HEK293 (cell line): ENCODE measurements at regions not wholly inside any gene's neighbourhood (a gene's known extent, or its start where the extent isn't known, plus 50 kb on each side); places are given as distances from the start of the nearest gene placed in this dataset.

ENCODE experiments used
- CTCF ChIA-PET: fragments of 350-600 bp; formaldehyde crosslinking; extraction: SDS; loops from one replicate; lab custom pipeline; 2021; ENCODE audit warnings: antibody characterized with exemption; lab: Yijun Ruan, JAX
- POLR2A ChIA-PET: fragments of 300-600 bp; formaldehyde crosslinking; extraction: SDS; loops from one replicate; lab custom pipeline; 2020; ENCODE audit warnings: antibody characterized with exemption, inconsistent platforms; lab: Yijun Ruan, JAX
- H3K27ac ChIP-seq: fragments of 200-500 bp; sonication (Bioruptor generic); 2 replicates; pipeline ENCODE4 v1.5.1; 2014; ENCODE audit warnings: low read depth, low read length, control low read depth, inconsistent platforms; ENCODE audit errors: extremely low read depth
- H3K36me3 ChIP-seq, 2 experiments: fragments of 200-500 bp in 1 of 2; sonication (Bioruptor generic) in 1 of 2; 1 replicate in 1 of 2; 2 replicates in 1 of 2; pipeline ENCODE4 v1.5.1; 2014 to 2017; ENCODE audit warnings: inconsistent platforms in 2 of 2, low read length in 2 of 2; ENCODE audit not compliant: control insufficient read depth in 2 of 2, insufficient read depth in 1 of 2
- H3K4me1 ChIP-seq: fragments of 200-500 bp; sonication (Bioruptor generic); 2 replicates; pipeline ENCODE4 v1.5.1; 2014; ENCODE audit warnings: mild to moderate bottlenecking, low read length, inconsistent platforms; ENCODE audit not compliant: control insufficient read depth, insufficient read depth
- H3K4me3 ChIP-seq: 2 replicates; pipeline ENCODE4 v1.5.1; 2011; ENCODE audit warnings: low read depth, mild to moderate bottlenecking, control low read depth, low read length, moderate library complexity
- H3K9me3 ChIP-seq: fragments of 200-500 bp; sonication (Bioruptor generic); 2 replicates; pipeline ENCODE4 v1.5.1; 2014; ENCODE audit warnings: low read depth, low read length, inconsistent platforms; ENCODE audit not compliant: control insufficient read depth, insufficient read depth
- GLI4 ChIP-seq: fragments of 450-650 bp; formaldehyde crosslinking; IDR thresholded peaks from 2 replicates; pipeline ENCODE4 v1.5.1; 2016; ENCODE audit warnings: missing biosample characterization, missing genetic modification characterization
- KLF10 ChIP-seq: fragments of 450-650 bp; IDR thresholded peaks from 2 replicates; pipeline ENCODE4 v1.5.1; 2018; ENCODE audit warnings: missing biosample characterization, mild to moderate bottlenecking, missing genetic modification characterization
- KLF16 ChIP-seq: fragments of 450-650 bp; formaldehyde crosslinking; IDR thresholded peaks from 2 replicates; pipeline ENCODE4 v1.5.1; 2017; ENCODE audit warnings: missing biosample characterization, missing genetic modification characterization
- SCRT2 ChIP-seq: fragments of 450-650 bp; formaldehyde crosslinking; IDR thresholded peaks from 2 replicates; pipeline ENCODE4 v1.5.1; 2016; ENCODE audit warnings: missing biosample characterization, missing genetic modification characterization
- WT1 ChIP-seq: fragments of 450-650 bp; formaldehyde crosslinking; IDR thresholded peaks from 2 replicates; pipeline ENCODE4 v1.5.1; 2016; ENCODE audit warnings: missing biosample characterization, missing genetic modification characterization
- ZFHX2 ChIP-seq: fragments of 450-650 bp; formaldehyde crosslinking; conservative IDR thresholded peaks from 2 replicates; pipeline ENCODE4 v1.5.1; 2016; ENCODE audit warnings: missing biosample characterization, missing genetic modification characterization
- ZFP3 ChIP-seq: fragments of 450-650 bp; formaldehyde crosslinking; IDR thresholded peaks from 2 replicates; pipeline ENCODE4 v1.5.1; 2016; ENCODE audit warnings: low read depth, missing biosample characterization, missing genetic modification characterization
- ZFP69B ChIP-seq: fragments of 450-650 bp; formaldehyde crosslinking; IDR thresholded peaks from 2 replicates; pipeline ENCODE4 v1.5.1; 2016; ENCODE audit warnings: missing biosample characterization, missing genetic modification characterization
- ZNF112 ChIP-seq: fragments of 450-650 bp; formaldehyde crosslinking; IDR thresholded peaks from 2 replicates; pipeline ENCODE4 v1.5.0; 2017; ENCODE audit warnings: missing biosample characterization, missing genetic modification characterization
- ZNF175 ChIP-seq: fragments of 450-650 bp; formaldehyde crosslinking; IDR thresholded peaks from 2 replicates; pipeline ENCODE4 v1.5.1; 2016; ENCODE audit warnings: missing biosample characterization, missing genetic modification characterization
- ZNF423 ChIP-seq: fragments of 450-650 bp; formaldehyde crosslinking; IDR thresholded peaks from 2 replicates; pipeline ENCODE4 v1.5.1; 2016; ENCODE audit warnings: missing biosample characterization, missing genetic modification characterization
- ZNF544 ChIP-seq: fragments of 450-650 bp; formaldehyde crosslinking; IDR thresholded peaks from 2 replicates; pipeline ENCODE4 v1.5.0; 2017; ENCODE audit warnings: missing biosample characterization, missing genetic modification characterization
- ZNF548 ChIP-seq: fragments of 450-650 bp; formaldehyde crosslinking; IDR thresholded peaks from 2 replicates; pipeline ENCODE4 v1.5.1; 2016; ENCODE audit warnings: missing biosample characterization, missing genetic modification characterization
- ZNF623 ChIP-seq: fragments of 450-650 bp; formaldehyde crosslinking; IDR thresholded peaks from 2 replicates; pipeline ENCODE4 v1.5.1; 2016; ENCODE audit warnings: missing biosample characterization, missing genetic modification characterization
- ZNF747 ChIP-seq: fragments of 450-650 bp; formaldehyde crosslinking; IDR thresholded peaks from 2 replicates; pipeline ENCODE4 v1.5.1; 2016; ENCODE audit warnings: missing biosample characterization, missing genetic modification characterization
- TF ChIP-seq, protein P1 (sequence below): fragments of 450-650 bp; formaldehyde crosslinking; IDR thresholded peaks from 2 replicates; pipeline ENCODE4 v1.5.1; 2016; ENCODE audit warnings: missing biosample characterization, missing genetic modification characterization
- TF ChIP-seq, protein P2 (sequence below): fragments of 450-650 bp; IDR thresholded peaks from 2 replicates; pipeline ENCODE4 v1.5.1; 2018; ENCODE audit warnings: missing biosample characterization, mild to moderate bottlenecking, missing genetic modification characterization
- TF ChIP-seq, protein P3 (sequence below): fragments of 450-650 bp; formaldehyde crosslinking; IDR thresholded peaks from 2 replicates; pipeline ENCODE4 v1.5.1; 2016; ENCODE audit warnings: missing biosample characterization, missing genetic modification characterization
- TF ChIP-seq, protein P4 (sequence below): fragments of 450-650 bp; formaldehyde crosslinking; IDR thresholded peaks from 2 replicates; pipeline ENCODE4 v1.5.1; 2017; ENCODE audit warnings: missing biosample characterization, missing genetic modification characterization
- TF ChIP-seq, protein P5 (sequence below): fragments of 450-650 bp; formaldehyde crosslinking; IDR thresholded peaks from 2 replicates; pipeline ENCODE4 v1.5.1; 2016; ENCODE audit warnings: missing biosample characterization, missing genetic modification characterization
- TF ChIP-seq, protein P6 (sequence below): fragments of 450-650 bp; formaldehyde crosslinking; IDR thresholded peaks from 2 replicates; pipeline ENCODE4 v1.5.1; 2016; ENCODE audit warnings: missing biosample characterization, missing genetic modification characterization

DNA sequence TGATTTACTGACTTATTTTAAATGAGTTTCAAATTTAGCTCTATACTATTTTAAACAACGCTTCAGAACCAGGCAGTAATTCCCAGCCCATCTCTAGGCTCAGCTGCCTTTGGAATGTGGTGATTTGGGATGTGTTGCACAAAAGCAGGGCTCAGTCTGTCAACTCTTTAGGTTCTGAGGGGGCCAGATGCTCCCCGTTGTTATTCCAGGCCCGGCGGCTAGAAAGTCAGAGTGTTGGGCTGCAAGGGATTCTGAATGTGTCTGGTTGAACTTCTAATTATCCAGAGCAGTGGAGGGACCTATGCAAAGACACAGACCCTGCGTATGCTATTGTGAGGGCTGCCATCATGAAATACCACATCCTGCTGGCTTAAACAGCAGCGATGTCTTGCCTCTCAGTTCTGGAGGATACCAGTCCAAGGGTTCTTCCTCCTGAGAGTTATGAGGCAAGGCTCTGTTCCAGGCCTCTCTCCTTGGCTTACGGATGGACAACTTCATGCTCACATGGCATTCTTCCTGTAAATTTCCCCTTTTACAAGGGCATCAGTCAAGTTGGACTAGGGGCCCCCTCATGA lies 123.2 kb upstream of the TRIM2 start (continued):
- TF ChIP-seq, protein P1, sequence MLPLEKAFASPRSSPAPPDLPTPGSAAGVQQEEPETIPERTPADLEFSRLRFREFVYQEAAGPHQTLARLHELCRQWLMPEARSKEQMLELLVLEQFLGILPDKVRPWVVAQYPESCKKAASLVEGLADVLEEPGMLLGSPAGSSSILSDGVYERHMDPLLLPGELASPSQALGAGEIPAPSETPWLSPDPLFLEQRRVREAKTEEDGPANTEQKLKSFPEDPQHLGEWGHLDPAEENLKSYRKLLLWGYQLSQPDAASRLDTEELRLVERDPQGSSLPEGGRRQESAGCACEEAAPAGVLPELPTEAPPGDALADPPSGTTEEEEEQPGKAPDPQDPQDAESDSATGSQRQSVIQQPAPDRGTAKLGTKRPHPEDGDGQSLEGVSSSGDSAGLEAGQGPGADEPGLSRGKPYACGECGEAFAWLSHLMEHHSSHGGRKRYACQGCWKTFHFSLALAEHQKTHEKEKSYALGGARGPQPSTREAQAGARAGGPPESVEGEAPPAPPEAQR (tag by site-specific recombination), result no peak
- no peak for TF ChIP-seq WT1 (tag by site-specific recombination)
- TF ChIP-seq ZNF112 (tag by site-specific recombination), result no peak
- TF ChIP-seq ZFP3 (tag by site-specific recombination), result no peak
- TF ChIP-seq ZNF175 (tag by site-specific recombination), result no peak
- no peak for TF ChIP-seq ZFP69B

DNA sequence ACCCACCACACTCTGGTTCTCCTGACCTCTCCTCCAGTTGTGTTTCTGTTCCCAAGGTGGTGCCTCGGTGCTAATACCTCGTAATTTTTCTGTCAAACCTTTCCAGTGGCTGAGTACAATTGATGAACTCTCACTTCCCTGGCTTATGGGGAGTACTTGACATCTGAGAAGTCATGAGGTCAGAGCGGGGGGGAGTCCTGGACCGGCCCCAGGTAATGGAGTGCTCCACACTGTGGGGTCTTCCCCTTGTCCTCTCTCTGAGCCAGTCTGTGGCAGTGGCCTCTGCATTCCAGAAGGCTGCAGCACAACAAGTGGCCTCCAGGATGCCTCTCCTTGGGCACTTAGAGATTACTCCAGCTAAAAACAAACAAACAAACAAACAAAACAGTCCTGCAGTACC lies 122.5 kb upstream of the TRIM2 start:
- ChIA-PET CTCF (interaction anchor here (0.5 to 5.3 kb wide), 6 partner anchors 45 to 562 kb away, joined by 3 to 101 read pairs (median 4); no protein-coding TSS in a partner anchor), POLR2A (no interaction called here)
- no peaks in the 10 kb centered on the region for H3K9me3 ChIP-seq
- TF ChIP-seq, protein P2, sequence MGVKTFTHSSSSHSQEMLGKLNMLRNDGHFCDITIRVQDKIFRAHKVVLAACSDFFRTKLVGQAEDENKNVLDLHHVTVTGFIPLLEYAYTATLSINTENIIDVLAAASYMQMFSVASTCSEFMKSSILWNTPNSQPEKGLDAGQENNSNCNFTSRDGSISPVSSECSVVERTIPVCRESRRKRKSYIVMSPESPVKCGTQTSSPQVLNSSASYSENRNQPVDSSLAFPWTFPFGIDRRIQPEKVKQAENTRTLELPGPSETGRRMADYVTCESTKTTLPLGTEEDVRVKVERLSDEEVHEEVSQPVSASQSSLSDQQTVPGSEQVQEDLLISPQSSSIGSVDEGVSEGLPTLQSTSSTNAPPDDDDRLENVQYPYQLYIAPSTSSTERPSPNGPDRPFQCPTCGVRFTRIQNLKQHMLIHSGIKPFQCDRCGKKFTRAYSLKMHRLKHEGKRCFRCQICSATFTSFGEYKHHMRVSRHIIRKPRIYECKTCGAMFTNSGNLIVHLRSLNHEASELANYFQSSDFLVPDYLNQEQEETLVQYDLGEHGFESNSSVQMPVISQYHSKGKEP, result no peak
- TF ChIP-seq KLF16, result no peak
- TF ChIP-seq, protein P3, sequence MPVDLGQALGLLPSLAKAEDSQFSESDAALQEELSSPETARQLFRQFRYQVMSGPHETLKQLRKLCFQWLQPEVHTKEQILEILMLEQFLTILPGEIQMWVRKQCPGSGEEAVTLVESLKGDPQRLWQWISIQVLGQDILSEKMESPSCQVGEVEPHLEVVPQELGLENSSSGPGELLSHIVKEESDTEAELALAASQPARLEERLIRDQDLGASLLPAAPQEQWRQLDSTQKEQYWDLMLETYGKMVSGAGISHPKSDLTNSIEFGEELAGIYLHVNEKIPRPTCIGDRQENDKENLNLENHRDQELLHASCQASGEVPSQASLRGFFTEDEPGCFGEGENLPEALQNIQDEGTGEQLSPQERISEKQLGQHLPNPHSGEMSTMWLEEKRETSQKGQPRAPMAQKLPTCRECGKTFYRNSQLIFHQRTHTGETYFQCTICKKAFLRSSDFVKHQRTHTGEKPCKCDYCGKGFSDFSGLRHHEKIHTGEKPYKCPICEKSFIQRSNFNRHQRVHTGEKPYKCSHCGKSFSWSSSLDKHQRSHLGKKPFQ (tag by site-specific recombination), result no peak
- no peak for TF ChIP-seq ZNF544 (tag by site-specific recombination)
- TF ChIP-seq KLF10 (tag by site-specific recombination), result no peak
- TF ChIP-seq ZFHX2, result no peak
- no peak for TF ChIP-seq GLI4
- no peak for TF ChIP-seq ZNF623
- no peak for TF ChIP-seq ZNF548 (tag by site-specific recombination)
- no peak for TF ChIP-seq ZNF423
- TF ChIP-seq ZNF747 (tag by site-specific recombination), result no peak
- no peak for TF ChIP-seq SCRT2 (tag by site-specific recombination)
- TF ChIP-seq, protein P4, sequence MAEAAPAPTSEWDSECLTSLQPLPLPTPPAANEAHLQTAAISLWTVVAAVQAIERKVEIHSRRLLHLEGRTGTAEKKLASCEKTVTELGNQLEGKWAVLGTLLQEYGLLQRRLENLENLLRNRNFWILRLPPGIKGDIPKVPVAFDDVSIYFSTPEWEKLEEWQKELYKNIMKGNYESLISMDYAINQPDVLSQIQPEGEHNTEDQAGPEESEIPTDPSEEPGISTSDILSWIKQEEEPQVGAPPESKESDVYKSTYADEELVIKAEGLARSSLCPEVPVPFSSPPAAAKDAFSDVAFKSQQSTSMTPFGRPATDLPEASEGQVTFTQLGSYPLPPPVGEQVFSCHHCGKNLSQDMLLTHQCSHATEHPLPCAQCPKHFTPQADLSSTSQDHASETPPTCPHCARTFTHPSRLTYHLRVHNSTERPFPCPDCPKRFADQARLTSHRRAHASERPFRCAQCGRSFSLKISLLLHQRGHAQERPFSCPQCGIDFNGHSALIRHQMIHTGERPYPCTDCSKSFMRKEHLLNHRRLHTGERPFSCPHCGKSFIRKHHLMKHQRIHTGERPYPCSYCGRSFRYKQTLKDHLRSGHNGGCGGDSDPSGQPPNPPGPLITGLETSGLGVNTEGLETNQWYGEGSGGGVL (tag by site-specific recombination), result no peak
- TF ChIP-seq, protein P5, sequence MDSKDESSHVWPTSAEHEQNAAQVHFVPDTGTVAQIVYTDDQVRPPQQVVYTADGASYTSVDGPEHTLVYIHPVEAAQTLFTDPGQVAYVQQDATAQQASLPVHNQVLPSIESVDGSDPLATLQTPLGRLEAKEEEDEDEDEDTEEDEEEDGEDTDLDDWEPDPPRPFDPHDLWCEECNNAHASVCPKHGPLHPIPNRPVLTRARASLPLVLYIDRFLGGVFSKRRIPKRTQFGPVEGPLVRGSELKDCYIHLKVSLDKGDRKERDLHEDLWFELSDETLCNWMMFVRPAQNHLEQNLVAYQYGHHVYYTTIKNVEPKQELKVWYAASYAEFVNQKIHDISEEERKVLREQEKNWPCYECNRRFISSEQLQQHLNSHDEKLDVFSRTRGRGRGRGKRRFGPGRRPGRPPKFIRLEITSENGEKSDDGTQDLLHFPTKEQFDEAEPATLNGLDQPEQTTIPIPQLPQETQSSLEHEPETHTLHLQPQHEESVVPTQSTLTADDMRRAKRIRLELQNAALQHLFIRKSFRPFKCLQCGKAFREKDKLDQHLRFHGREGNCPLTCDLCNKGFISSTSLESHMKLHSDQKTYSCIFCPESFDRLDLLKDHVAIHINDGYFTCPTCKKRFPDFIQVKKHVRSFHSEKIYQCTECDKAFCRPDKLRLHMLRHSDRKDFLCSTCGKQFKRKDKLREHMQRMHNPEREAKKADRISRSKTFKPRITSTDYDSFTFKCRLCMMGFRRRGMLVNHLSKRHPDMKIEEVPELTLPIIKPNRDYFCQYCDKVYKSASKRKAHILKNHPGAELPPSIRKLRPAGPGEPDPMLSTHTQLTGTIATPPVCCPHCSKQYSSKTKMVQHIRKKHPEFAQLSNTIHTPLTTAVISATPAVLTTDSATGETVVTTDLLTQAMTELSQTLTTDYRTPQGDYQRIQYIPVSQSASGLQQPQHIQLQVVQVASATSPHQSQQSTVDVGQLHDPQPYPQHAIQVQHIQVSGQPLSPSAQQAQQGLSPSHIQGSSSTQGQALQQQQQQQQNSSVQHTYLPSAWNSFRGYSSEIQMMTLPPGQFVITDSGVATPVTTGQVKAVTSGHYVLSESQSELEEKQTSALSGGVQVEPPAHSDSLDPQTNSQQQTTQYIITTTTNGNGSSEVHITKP (tag by site-specific recombination), result no peak
- TF ChIP-seq, protein P6, sequence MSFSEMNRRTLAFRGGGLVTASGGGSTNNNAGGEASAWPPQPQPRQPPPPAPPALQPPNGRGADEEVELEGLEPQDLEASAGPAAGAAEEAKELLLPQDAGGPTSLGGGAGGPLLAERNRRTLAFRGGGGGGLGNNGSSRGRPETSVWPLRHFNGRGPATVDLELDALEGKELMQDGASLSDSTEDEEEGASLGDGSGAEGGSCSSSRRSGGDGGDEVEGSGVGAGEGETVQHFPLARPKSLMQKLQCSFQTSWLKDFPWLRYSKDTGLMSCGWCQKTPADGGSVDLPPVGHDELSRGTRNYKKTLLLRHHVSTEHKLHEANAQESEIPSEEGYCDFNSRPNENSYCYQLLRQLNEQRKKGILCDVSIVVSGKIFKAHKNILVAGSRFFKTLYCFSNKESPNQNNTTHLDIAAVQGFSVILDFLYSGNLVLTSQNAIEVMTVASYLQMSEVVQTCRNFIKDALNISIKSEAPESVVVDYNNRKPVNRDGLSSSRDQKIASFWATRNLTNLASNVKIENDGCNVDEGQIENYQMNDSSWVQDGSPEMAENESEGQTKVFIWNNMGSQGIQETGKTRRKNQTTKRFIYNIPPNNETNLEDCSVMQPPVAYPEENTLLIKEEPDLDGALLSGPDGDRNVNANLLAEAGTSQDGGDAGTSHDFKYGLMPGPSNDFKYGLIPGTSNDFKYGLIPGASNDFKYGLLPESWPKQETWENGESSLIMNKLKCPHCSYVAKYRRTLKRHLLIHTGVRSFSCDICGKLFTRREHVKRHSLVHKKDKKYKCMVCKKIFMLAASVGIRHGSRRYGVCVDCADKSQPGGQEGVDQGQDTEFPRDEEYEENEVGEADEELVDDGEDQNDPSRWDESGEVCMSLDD (tag by site-specific recombination), result no peak
- no peaks in the 10 kb centered on the region for H3K36me3 ChIP-seq
- H3K27ac ChIP-seq, result no peak overlapping the region
- no peaks in the 10 kb centered on the region for H3K4me1 ChIP-seq
- H3K4me3 ChIP-seq, result no peak overlapping the region
